SK-N-SH (cell line): ENCODE measurements at regions not wholly inside any gene's neighbourhood (a gene's known extent, or its start where the extent isn't known, plus 50 kb on each side); places are given as distances from the start of the nearest gene placed in this dataset.
"Not testable (repeated sequence)": the region's sequence is repeated elsewhere in the genome, so short reads cannot be mapped to it uniquely, and the experiment has no call there.

Source experiments
- CTCF ChIA-PET: fragments of 300-600, 350-600 bp; formaldehyde crosslinking; extraction: SDS; loops from one replicate; lab custom pipeline; 2021; lab: Yijun Ruan, JAX
- POLR2A ChIA-PET: fragments of 350-600 bp; sonication (Branson Sonifier 250); formaldehyde crosslinking; extraction: SDS; loops from one replicate; lab custom pipeline; 2020; ENCODE audit warnings: antibody characterized with exemption, inconsistent platforms; lab: Yijun Ruan, JAX
- DNase-seq: peaks from one replicate; pipeline ENCODE4 v3.0.0; 2012
- H2AFZ ChIP-seq: fragments of 200-600 bp; sonication (generic); 2 replicates; pipeline ENCODE4 v1.8.1; 2016; ENCODE audit warnings: antibody characterized with exemption, mild to moderate bottlenecking, low read depth
- H3F3A ChIP-seq: fragments of 200-600 bp; sonication (generic); replicated peaks from 2 replicates; pipeline ENCODE3; 2016; ENCODE audit warnings: antibody characterized with exemption, mild to moderate bottlenecking; ENCODE audit not compliant: insufficient read depth
- H3K27ac ChIP-seq, 2 experiments: fragments of 200-500 bp in 1 of 2; fragments of 200-600 bp in 1 of 2; sonication (Bioruptor generic) in 1 of 2; sonication (generic), shearing (Covaris generic) in 1 of 2; 2 replicates each; pipeline versions ENCODE4 v1.5.1 to v1.6.1; 2014 to 2016; ENCODE audit warnings: low read depth in 2 of 2, inconsistent platforms in 1 of 2, low read length in 1 of 2, mild to moderate bottlenecking in 1 of 2, mixed read lengths in 1 of 2
- H3K27me3 ChIP-seq: fragments of 200-600 bp; sonication (generic), shearing (Covaris generic); 2 replicates; pipeline ENCODE4 v1.6.1; 2016; ENCODE audit warnings: mixed run types; ENCODE audit not compliant: insufficient read depth
- H3K36me3 ChIP-seq, 2 experiments: fragments of 200-500 bp in 1 of 2; fragments of 200-600 bp in 1 of 2; sonication (Bioruptor generic) in 1 of 2; sonication (generic) in 1 of 2; replicated peaks in 1 of 2; 2 replicates each; pipeline versions ENCODE3 to v1.5.1; 2014 to 2016; ENCODE audit warnings: low read length in 1 of 2, mild to moderate bottlenecking in 1 of 2; ENCODE audit not compliant: insufficient read depth in 2 of 2, control insufficient read depth in 1 of 2
- H3K4me1 ChIP-seq, 2 experiments: fragments of 200-500 bp in 1 of 2; fragments of 200-600 bp in 1 of 2; sonication (Bioruptor generic) in 1 of 2; sonication (generic), shearing (Covaris generic) in 1 of 2; 2 replicates each; pipeline versions ENCODE4 v1.5.1 to v1.6.1; 2014 to 2016; ENCODE audit warnings: low read depth in 1 of 2, low read length in 1 of 2, mixed run types in 1 of 2; ENCODE audit not compliant: insufficient read depth in 2 of 2, control insufficient read depth in 1 of 2
- H3K4me2 ChIP-seq: fragments of 200-600 bp; sonication (generic), shearing (Covaris generic); 2 replicates; pipeline ENCODE4 v1.6.1; 2017; ENCODE audit warnings: mixed run types
- H3K4me3 ChIP-seq, 2 experiments: fragments of 200-500 bp in 1 of 2; fragments of 200-600 bp in 1 of 2; sonication (Bioruptor generic) in 1 of 2; sonication (generic), shearing (Covaris generic) in 1 of 2; 2 replicates each; pipeline versions ENCODE4 v1.5.1 to v1.8.1; 2014 to 2016; ENCODE audit warnings: low read depth in 2 of 2, inconsistent platforms in 1 of 2, low read length in 1 of 2, mild to moderate bottlenecking in 1 of 2, mixed read lengths in 1 of 2, moderate library complexity in 1 of 2
- H3K79me2 ChIP-seq: fragments of 200-600 bp; sonication (generic); 2 replicates; pipeline ENCODE4 v1.8.1; 2017; ENCODE audit warnings: mild to moderate bottlenecking; ENCODE audit not compliant: insufficient read depth
- H3K9ac ChIP-seq: fragments of 200-600 bp; sonication (generic); 2 replicates; pipeline ENCODE4 v1.6.1; 2017; ENCODE audit warnings: mixed run types
- H3K9me2 ChIP-seq: fragments of 200-600 bp; sonication (generic); 2 replicates; pipeline ENCODE4 v1.6.1; 2017; ENCODE audit warnings: mixed run types
- H3K9me3 ChIP-seq: fragments of 200-600 bp; sonication (generic); 2 replicates; pipeline ENCODE4 v1.6.1; 2017; ENCODE audit warnings: mixed run types, mild to moderate bottlenecking, moderate library complexity
- H4K20me1 ChIP-seq: fragments of 200-600 bp; sonication (generic); 2 replicates; pipeline ENCODE4 v1.6.1; 2017; ENCODE audit warnings: mild to moderate bottlenecking, mixed run types; ENCODE audit not compliant: insufficient read depth
- CHD2 ChIP-seq: fragments of 150-350 bp; IDR thresholded peaks from 2 replicates; pipeline ENCODE4 v1.6.1; 2018; ENCODE audit warnings: low read length; ENCODE audit not compliant: partially characterized antibody
- EP300 ChIP-seq, 2 experiments: IDR thresholded peaks; 2 replicates each; pipeline versions ENCODE4 v1.4.0 to v1.6.1; 2012; ENCODE audit warnings: borderline replicate concordance in 1 of 2, low read depth in 1 of 2, low read length in 1 of 2
- GATA2 ChIP-seq: sonication (generic); formaldehyde crosslinking; IDR thresholded peaks from 2 replicates; pipeline ENCODE4 v1.5.0; 2020; ENCODE audit warnings: mild to moderate bottlenecking, missing genetic modification reagents
- NFIC ChIP-seq: IDR thresholded peaks from 2 replicates; pipeline ENCODE4 v1.4.0; 2012; ENCODE audit warnings: borderline replicate concordance
- NRF1 ChIP-seq: IDR thresholded peaks from 2 replicates; pipeline ENCODE4 v1.6.1; 2012; ENCODE audit warnings: low read depth, mild to moderate bottlenecking, low read length
- RAD21 ChIP-seq: IDR thresholded peaks from 2 replicates; pipeline ENCODE4 v1.6.1; 2012; ENCODE audit warnings: mild to moderate bottlenecking, low read length
- RFX5 ChIP-seq: IDR thresholded peaks from 2 replicates; pipeline ENCODE4 v1.6.1; 2012; ENCODE audit warnings: mild to moderate bottlenecking, improper control_type of control experiment, low read length
- RXRA ChIP-seq: IDR thresholded peaks from 2 replicates; pipeline ENCODE4 v1.4.0; 2012; ENCODE audit warnings: low read depth, mild to moderate bottlenecking, borderline replicate concordance
- TCF12 ChIP-seq: IDR thresholded peaks from 2 replicates; pipeline ENCODE4 v1.4.0; 2012
- YY1 ChIP-seq: IDR thresholded peaks from 2 replicates; pipeline ENCODE4 v1.4.0; 2012; ENCODE audit warnings: low read depth, mild to moderate bottlenecking
- WGBS: methylation state at CpG from one replicate; pipeline ENCODE4 v1.1.6; 2017; ENCODE audit warnings: low lambda C conversion rate; 5-methylcytosine and 5-hydroxymethylcytosine counted together
- TF ChIP-seq, protein P1 (sequence below): fragments of 150-350 bp; IDR thresholded peaks from 2 replicates; pipeline ENCODE4 v1.6.1; 2017; ENCODE audit warnings: antibody characterized with exemption, low read length, low read depth, borderline replicate concordance
- TF ChIP-seq, protein P2 (sequence below): IDR thresholded peaks from 2 replicates; pipeline ENCODE4 v1.4.0; 2012; ENCODE audit warnings: low read depth
- TF ChIP-seq, protein P3 (sequence below): IDR thresholded peaks from 2 replicates; pipeline ENCODE4 v1.4.0; 2012; ENCODE audit warnings: low read depth, borderline replicate concordance

DNA sequence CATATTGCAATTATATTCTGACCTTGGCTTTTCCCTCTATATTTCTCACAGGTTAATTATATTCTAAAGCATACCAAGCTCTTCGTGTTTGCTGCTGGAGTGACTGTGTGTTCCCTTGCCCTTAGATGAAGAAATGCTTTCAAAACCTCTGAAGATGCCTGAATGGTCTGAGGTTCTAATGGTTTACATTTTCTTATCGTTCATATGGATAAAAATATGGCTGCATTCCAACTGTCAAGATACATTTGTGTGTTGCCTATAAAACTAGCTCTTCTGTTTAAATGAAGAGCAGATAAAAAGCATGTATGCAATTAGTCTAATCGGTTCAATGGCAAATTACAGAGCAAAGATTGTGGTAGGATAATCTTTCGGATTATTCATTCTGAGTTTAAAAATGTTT lies 68.4 kb upstream of the ANKRD10 start:
- WGBS: 6% methylated on average over 4 of the region's 4 CpGs
- POLR2A ChIA-PET: no interaction called here
- H2AFZ ChIP-seq: no peak overlapping the region
- no peaks in the 10 kb centered on the region for H3K9me3 ChIP-seq
- no peaks in the 10 kb centered on the region for H3K9me2 ChIP-seq
- H3K27me3 ChIP-seq: peaks cover 11% of the 10 kb centered on the region; the same call in 1 of the 2 replicates
- H3K4me1 ChIP-seq: no peaks in the 10 kb centered on the region; a peak in 2 of 4 replicates
- peak; percentile 41; the same call in 1 of the 2 replicates for TF ChIP-seq GATA2
- TF ChIP-seq, protein P1, sequence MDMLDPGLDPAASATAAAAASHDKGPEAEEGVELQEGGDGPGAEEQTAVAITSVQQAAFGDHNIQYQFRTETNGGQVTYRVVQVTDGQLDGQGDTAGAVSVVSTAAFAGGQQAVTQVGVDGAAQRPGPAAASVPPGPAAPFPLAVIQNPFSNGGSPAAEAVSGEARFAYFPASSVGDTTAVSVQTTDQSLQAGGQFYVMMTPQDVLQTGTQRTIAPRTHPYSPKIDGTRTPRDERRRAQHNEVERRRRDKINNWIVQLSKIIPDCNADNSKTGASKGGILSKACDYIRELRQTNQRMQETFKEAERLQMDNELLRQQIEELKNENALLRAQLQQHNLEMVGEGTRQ: no peak
- TF ChIP-seq, all 33 proteins: peak for 1
- DNase-seq: no peak
- Histone ChIP-seq H3F3A (no peaks in the 10 kb centered on the region), H3K4me2 (no peak overlapping the region), H3K9ac (no peak overlapping the region), H4K20me1 (no peaks in the 10 kb centered on the region), H3K27ac (no peak overlapping the region), H3K79me2 (no peaks in the 10 kb centered on the region), H3K36me3 (no peaks in the 10 kb centered on the region), H3K4me3 (no peak overlapping the region)
- CTCF ChIA-PET: no interaction called here

DNA sequence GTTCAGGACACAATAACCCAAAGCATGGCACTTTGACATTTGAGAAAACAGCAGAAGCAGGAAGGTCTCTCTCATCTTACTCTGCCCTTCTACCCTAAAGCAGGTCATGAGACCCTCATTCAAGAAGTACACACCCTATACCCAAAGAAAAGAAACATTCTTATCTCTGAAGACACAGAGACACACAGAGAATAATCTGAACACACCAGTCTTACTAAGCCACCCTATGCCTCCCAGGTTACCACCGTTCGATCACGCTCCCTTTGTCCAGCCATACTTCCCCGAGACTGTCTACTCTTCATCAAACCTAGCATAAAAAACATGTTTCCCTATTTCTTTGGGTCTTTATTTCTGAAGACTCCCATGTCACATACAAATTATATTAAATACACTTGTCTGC lies 66.5 kb upstream of the ANKRD10 start:
- no peak for DNase-seq
- H3K79me2 ChIP-seq: no peaks in the 10 kb centered on the region
- H3K4me2 ChIP-seq: no peak overlapping the region
- H3K9me2 ChIP-seq: no peaks in the 10 kb centered on the region
- H3K4me1 ChIP-seq: no peaks in the 10 kb centered on the region; a peak in 2 of 4 replicates
- H3K9me3 ChIP-seq: no peaks in the 10 kb centered on the region
- no peaks in the 10 kb centered on the region for H4K20me1 ChIP-seq
- WGBS: 51% methylated on average over 4 of the region's 4 CpGs
- H2AFZ ChIP-seq: no peak overlapping the region
- no peak overlapping the region for H3K4me3 ChIP-seq
- no peaks in the 10 kb centered on the region for H3F3A ChIP-seq
- H3K27me3 ChIP-seq: peaks cover 11% of the 10 kb centered on the region; the same call in 1 of the 2 replicates
- no peaks in the 10 kb centered on the region for H3K36me3 ChIP-seq
- TF ChIP-seq TCF12 (no peak), RFX5 (no peak), NFIC (no peak)
- TF ChIP-seq, protein P2, sequence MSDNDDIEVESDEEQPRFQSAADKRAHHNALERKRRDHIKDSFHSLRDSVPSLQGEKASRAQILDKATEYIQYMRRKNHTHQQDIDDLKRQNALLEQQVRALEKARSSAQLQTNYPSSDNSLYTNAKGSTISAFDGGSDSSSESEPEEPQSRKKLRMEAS: no peak
- CTCF ChIA-PET: no interaction called here
- H3K27ac ChIP-seq: no peak overlapping the region
- H3K9ac ChIP-seq: no peak overlapping the region
- POLR2A ChIA-PET: no interaction called here

DNA sequence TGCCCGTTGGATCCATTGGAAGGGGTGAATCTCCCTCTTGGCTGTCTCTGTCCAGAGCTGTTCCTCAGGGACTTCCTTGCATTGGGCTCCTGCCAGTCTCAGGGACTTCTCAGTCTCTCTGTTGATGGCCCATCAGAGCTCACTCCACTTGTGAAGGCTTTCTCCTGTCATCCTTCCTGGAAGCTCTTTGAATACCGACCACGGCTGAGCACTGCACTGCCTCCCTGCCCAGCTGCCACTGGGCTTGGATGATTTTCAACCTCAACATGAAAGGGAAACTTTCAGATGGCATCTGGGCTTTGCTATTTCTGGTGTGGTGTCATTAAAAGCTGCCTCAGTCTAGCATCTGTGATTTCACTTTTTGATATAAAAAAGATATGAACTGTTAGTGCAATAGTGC lies 66.1 kb upstream of the ANKRD10 start:
- no peak overlapping the region for H3K4me2 ChIP-seq
- H4K20me1 ChIP-seq: no peaks in the 10 kb centered on the region
- no peak overlapping the region for H2AFZ ChIP-seq
- DNase-seq: no peak
- peaks cover 11% of the 10 kb centered on the region; the same call in 1 of the 2 replicates for H3K27me3 ChIP-seq
- TF ChIP-seq NRF1 (no peak), CHD2 (no peak), YY1 (no peak), EP300 (IDR thresholded peaks at IDR 0.05; ENCODE audit: borderline replicate concordance in 1 of 2, low read depth in 1 of 2, low read length in 1 of 2) (no peak), RXRA (no peak), GATA2 (no peak), RAD21 (no peak)
- TF ChIP-seq, protein P1: no peak
- TF ChIP-seq, protein P3, sequence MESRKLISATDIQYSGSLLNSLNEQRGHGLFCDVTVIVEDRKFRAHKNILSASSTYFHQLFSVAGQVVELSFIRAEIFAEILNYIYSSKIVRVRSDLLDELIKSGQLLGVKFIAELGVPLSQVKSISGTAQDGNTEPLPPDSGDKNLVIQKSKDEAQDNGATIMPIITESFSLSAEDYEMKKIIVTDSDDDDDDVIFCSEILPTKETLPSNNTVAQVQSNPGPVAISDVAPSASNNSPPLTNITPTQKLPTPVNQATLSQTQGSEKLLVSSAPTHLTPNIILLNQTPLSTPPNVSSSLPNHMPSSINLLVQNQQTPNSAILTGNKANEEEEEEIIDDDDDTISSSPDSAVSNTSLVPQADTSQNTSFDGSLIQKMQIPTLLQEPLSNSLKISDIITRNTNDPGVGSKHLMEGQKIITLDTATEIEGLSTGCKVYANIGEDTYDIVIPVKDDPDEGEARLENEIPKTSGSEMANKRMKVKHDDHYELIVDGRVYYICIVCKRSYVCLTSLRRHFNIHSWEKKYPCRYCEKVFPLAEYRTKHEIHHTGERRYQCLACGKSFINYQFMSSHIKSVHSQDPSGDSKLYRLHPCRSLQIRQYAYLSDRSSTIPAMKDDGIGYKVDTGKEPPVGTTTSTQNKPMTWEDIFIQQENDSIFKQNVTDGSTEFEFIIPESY: no peak
- TF ChIP-seq, all 33 proteins: peak for 0
- H3K9me3 ChIP-seq: no peaks in the 10 kb centered on the region
- 0% methylated on average over 3 of the region's 3 CpGs for WGBS
- POLR2A ChIA-PET: no interaction called here
- CTCF ChIA-PET: interaction anchor here (0.9 kb wide), 1 partner anchor 14 kb away, joined by 3 read pairs; no protein-coding TSS in a partner anchor
- no peaks in the 10 kb centered on the region for H3K79me2 ChIP-seq
- no peak overlapping the region for H3K27ac ChIP-seq
- H3F3A ChIP-seq: no peaks in the 10 kb centered on the region
- H3K4me3 ChIP-seq: no peak overlapping the region
- H3K4me1 ChIP-seq: no peaks in the 10 kb centered on the region; a peak in 2 of 4 replicates
- no peaks in the 10 kb centered on the region for H3K9me2 ChIP-seq
- no peaks in the 10 kb centered on the region for H3K36me3 ChIP-seq
- no peak overlapping the region for H3K9ac ChIP-seq

DNA sequence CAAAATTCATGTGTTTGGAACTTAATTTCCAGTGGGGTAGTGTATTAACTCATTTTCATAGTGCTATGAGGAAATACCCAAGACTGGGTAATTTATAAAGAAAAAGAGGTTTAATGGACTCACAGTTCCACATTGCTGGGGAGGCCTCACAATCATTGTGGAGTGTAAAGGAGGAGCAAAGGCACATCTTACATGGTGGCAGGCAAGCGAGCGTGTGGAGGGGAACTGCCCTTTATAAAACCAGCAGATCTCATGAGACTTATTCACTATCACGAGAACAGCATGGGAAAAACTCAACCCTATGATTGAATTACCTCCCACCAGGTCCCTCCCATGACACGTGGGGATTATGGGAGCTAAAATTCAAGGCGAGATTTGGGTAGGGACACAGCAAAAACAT lies 64.3 kb upstream of the ANKRD10 start:
- H3K4me2 ChIP-seq, H4K20me1 ChIP-seq, H3K9me2 ChIP-seq, H3K4me1 ChIP-seq, H3F3A ChIP-seq, CTCF ChIA-PET, H3K4me3 ChIP-seq, H3K9ac ChIP-seq, H3K79me2 ChIP-seq, DNase-seq, H2AFZ ChIP-seq, H3K27ac ChIP-seq, H3K36me3 ChIP-seq, H3K9me3 ChIP-seq, POLR2A ChIA-PET: not testable (repeated sequence)
- peaks cover 11% of the 10 kb centered on the region; the same call in 1 of the 2 replicates for H3K27me3 ChIP-seq
- 28% methylated on average over 5 of the region's 5 CpGs for WGBS
